Lung microvascular endothelial cell (primary cell): ENCODE measurements at regions not wholly inside any gene's neighbourhood (a gene's known extent, or its start where the extent isn't known, plus 50 kb on each side); places are given as distances from the start of the nearest gene placed in this dataset.

Source experiments
- DNase-seq, 2 donors: peaks; one replicate each; pipeline versions ENCODE4 v3.0.0 to v3.0.0-alpha.2; 2010; ENCODE audit warnings: low read depth in 2 of 2

- no peak for DNase-seq
These were observed 95.8 kb downstream of the BDNF start for GRCh38 chr11:27604416-27604815.

- DNase-seq, result no peak
These were observed 96.8 kb downstream of the BDNF start for GRCh38 chr11:27603376-27603990.

GRCh38 chr11:27600656-27601055 lies 94.1 kb upstream of the LIN7C start:
- no peak for DNase-seq

GRCh38 chr11:27599217-27599616 lies 92.6 kb upstream of the LIN7C start:
- no peak for DNase-seq

- no peak for DNase-seq
These were observed 90.2 kb upstream of the LIN7C start for GRCh38 chr11:27596802-27597201.

- no peak for DNase-seq
These were observed 89.8 kb upstream of the LIN7C start for GRCh38 chr11:27596388-27596787.

- no peak for DNase-seq
These were observed 85.7 kb upstream of the LIN7C start for GRCh38 chr11:27592098-27592780.

- DNase-seq, result no peak
These were observed 76.1 kb upstream of the LIN7C start for GRCh38 chr11:27582621-27583020.

GRCh38 chr11:27574342-27574741 lies 67.8 kb upstream of the LIN7C start:
- DNase-seq, result no peak

GRCh38 chr11:27573024-27573423 lies 66.5 kb upstream of the LIN7C start:
- DNase-seq, result no peak

GRCh38 chr11:27571154-27571810 lies 64.7 kb upstream of the LIN7C start:
- no peak for DNase-seq

GRCh38 chr11:27570542-27570941 lies 64.0 kb upstream of the LIN7C start:
- no peak for DNase-seq

- no peak for DNase-seq
These were observed 57.1 kb upstream of the LIN7C start for GRCh38 chr11:27563641-27564040.

- DNase-seq, result peak in 1 of 2 donors; percentile 3
These were observed 56.6 kb upstream of the LIN7C start for GRCh38 chr11:27563201-27563600.

- DNase-seq, result no peak
These were observed 51.8 kb upstream of the LIN7C start for GRCh38 chr11:27558401-27558800.

- DNase-seq, result no peak
These were observed 50.7 kb upstream of the LIN7C start for GRCh38 chr11:27557226-27557625.
